GM12878 (cell line): ENCODE measurements at regions not wholly inside any gene's neighbourhood (a gene's known extent, or its start where the extent isn't known, plus 50 kb on each side); places are given as distances from the start of the nearest gene placed in this dataset.

Experiments used
- CHD2 ChIP-seq: IDR thresholded peaks from 2 replicates; pipeline ENCODE4 v1.6.1; 2011; ENCODE audit warnings: low read depth, low read length, improper control_type of control experiment, borderline replicate concordance
- EZH2 ChIP-seq: IDR thresholded peaks from 2 replicates; pipeline ENCODE4 v1.6.1; 2012; ENCODE audit warnings: low read depth, mild to moderate bottlenecking, control low read depth, inconsistent platforms, low read length, borderline replicate concordance; ENCODE audit not compliant: control insufficient read depth
- GATAD2B ChIP-seq: fragments of 450-650 bp; conservative IDR thresholded peaks from 2 replicates; pipeline ENCODE4 v1.6.1; 2017; ENCODE audit warnings: low read depth, mild to moderate bottlenecking, moderate library complexity
- HCFC1 ChIP-seq: fragments of 150-350 bp; IDR thresholded peaks from 2 replicates; pipeline ENCODE4 v1.6.1; 2014; ENCODE audit warnings: low read length
- TF ChIP-seq, protein P1 (sequence below): fragments of 150-350 bp; IDR thresholded peaks from 2 replicates; pipeline ENCODE4 v1.6.1; 2016; ENCODE audit warnings: low read depth, low read length
- TF ChIP-seq, protein P2 (sequence below): IDR thresholded peaks from 2 replicates; pipeline ENCODE4 v1.6.1; 2012; ENCODE audit warnings: low read depth, low read length, improper control_type of control experiment

DNA sequence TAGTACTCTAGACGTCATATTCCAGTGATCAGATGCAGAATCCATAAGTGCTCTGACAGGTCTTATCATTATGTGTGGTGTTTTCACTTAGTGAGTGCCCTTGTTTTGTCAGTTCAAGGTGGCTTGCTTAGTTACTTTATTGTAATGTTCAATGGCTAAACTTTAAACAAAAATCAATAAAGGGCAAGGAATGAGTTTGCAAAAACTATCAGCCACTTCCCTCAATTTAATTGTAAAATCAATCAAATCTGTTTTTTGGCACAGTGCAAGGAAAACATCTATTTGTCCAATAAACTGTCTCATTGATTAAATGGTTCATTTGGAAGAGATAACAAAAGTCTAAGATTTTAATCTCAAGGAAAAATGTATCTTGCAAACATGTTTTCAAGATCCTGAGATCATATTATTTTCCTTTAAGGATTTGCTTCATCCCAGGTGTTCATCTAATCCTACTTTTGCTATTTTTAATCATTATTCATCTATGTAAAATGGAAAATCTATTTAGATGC lies 59.6 kb upstream of the EEA1 start (continued):
- TF ChIP-seq, protein P1, sequence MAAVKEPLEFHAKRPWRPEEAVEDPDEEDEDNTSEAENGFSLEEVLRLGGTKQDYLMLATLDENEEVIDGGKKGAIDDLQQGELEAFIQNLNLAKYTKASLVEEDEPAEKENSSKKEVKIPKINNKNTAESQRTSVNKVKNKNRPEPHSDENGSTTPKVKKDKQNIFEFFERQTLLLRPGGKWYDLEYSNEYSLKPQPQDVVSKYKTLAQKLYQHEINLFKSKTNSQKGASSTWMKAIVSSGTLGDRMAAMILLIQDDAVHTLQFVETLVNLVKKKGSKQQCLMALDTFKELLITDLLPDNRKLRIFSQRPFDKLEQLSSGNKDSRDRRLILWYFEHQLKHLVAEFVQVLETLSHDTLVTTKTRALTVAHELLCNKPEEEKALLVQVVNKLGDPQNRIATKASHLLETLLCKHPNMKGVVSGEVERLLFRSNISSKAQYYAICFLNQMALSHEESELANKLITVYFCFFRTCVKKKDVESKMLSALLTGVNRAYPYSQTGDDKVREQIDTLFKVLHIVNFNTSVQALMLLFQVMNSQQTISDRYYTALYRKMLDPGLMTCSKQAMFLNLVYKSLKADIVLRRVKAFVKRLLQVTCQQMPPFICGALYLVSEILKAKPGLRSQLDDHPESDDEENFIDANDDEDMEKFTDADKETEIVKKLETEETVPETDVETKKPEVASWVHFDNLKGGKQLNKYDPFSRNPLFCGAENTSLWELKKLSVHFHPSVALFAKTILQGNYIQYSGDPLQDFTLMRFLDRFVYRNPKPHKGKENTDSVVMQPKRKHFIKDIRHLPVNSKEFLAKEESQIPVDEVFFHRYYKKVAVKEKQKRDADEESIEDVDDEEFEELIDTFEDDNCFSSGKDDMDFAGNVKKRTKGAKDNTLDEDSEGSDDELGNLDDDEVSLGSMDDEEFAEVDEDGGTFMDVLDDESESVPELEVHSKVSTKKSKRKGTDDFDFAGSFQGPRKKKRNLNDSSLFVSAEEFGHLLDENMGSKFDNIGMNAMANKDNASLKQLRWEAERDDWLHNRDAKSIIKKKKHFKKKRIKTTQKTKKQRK = no peak
- TF ChIP-seq GATAD2B (no peak), EZH2 (no peak), CHD2 (no peak), HCFC1 (no peak)
- TF ChIP-seq, protein P2, sequence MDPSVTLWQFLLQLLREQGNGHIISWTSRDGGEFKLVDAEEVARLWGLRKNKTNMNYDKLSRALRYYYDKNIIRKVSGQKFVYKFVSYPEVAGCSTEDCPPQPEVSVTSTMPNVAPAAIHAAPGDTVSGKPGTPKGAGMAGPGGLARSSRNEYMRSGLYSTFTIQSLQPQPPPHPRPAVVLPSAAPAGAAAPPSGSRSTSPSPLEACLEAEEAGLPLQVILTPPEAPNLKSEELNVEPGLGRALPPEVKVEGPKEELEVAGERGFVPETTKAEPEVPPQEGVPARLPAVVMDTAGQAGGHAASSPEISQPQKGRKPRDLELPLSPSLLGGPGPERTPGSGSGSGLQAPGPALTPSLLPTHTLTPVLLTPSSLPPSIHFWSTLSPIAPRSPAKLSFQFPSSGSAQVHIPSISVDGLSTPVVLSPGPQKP = no peak
